Neural cell (in vitro differentiated cells): ENCODE measurements at regions not wholly inside any gene's neighbourhood (a gene's known extent, or its start where the extent isn't known, plus 50 kb on each side); places are given as distances from the start of the nearest gene placed in this dataset.

Experiments used
- EZH2 ChIP-seq: fragments of 200-600, 300-800 bp; shearing (Covaris generic), sonication (generic); IDR thresholded peaks from 2 replicates; pipeline ENCODE4 v1.6.1; 2014; ENCODE audit warnings: antibody characterized with exemption, low read length, borderline replicate concordance, mild to moderate bottlenecking; ENCODE audit not compliant: insufficient read depth, poor library complexity, severe bottlenecking
- RAD21 ChIP-seq: fragments of 450-650 bp; conservative IDR thresholded peaks from 2 replicates; pipeline ENCODE4 v1.6.1; 2014; ENCODE audit warnings: antibody characterized with exemption, mild to moderate bottlenecking, moderate library complexity
- TF ChIP-seq, protein P1 (sequence below): fragments of 450-650 bp; IDR thresholded peaks from 2 replicates; pipeline ENCODE4 v1.5.1; 2014; ENCODE audit warnings: antibody characterized with exemption, mild to moderate bottlenecking, moderate library complexity; ENCODE audit not compliant: poor library complexity, severe bottlenecking

DNA sequence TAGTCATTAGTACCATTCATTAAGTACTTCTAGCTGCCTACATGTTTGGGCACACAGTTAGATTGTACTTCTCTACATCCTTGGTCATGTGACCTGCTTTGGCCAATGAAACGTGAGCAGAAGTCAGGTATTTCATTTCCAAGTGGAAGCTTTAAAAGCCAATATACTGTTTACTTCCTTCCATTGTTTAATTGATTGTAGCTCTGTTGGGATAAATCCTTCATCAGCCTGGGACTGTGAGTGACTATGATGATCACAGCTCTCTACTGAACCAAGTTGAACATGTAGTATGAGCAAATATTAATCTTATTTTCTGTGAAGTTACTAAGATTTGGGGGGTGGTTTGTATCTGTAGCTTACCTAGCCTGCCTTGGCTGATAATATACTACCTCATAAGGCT, 116.5 kb upstream of the ROPN1 start:
- TF ChIP-seq, protein P1, sequence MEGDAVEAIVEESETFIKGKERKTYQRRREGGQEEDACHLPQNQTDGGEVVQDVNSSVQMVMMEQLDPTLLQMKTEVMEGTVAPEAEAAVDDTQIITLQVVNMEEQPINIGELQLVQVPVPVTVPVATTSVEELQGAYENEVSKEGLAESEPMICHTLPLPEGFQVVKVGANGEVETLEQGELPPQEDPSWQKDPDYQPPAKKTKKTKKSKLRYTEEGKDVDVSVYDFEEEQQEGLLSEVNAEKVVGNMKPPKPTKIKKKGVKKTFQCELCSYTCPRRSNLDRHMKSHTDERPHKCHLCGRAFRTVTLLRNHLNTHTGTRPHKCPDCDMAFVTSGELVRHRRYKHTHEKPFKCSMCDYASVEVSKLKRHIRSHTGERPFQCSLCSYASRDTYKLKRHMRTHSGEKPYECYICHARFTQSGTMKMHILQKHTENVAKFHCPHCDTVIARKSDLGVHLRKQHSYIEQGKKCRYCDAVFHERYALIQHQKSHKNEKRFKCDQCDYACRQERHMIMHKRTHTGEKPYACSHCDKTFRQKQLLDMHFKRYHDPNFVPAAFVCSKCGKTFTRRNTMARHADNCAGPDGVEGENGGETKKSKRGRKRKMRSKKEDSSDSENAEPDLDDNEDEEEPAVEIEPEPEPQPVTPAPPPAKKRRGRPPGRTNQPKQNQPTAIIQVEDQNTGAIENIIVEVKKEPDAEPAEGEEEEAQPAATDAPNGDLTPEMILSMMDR: no peak
- TF ChIP-seq EZH2: no peak
- TF ChIP-seq RAD21: no peak
